H9 (cell line): ENCODE measurements at regions not wholly inside any gene's neighbourhood (a gene's known extent, or its start where the extent isn't known, plus 50 kb on each side); places are given as distances from the start of the nearest gene placed in this dataset.

Experiments used
- DNase-seq: peaks from one replicate; pipeline ENCODE4 v3.0.0-alpha.2; 2017
- H2AFZ ChIP-seq: one replicate; pipeline ENCODE4 v1.6.1; 2013; ENCODE audit warnings: mild to moderate bottlenecking, low read length, control low read depth, moderate library complexity
- H2AK5ac ChIP-seq: 2 replicates; pipeline ENCODE4 v1.6.1; 2013; ENCODE audit warnings: low read length, control low read depth, mixed read lengths; ENCODE audit not compliant: insufficient read length
- H2BK120ac ChIP-seq: one replicate; pipeline ENCODE4 v1.6.1; 2013; ENCODE audit warnings: low read depth, mild to moderate bottlenecking, low read length, control low read depth, inconsistent platforms; ENCODE audit not compliant: poor library complexity, severe bottlenecking
- H2BK12ac ChIP-seq: 2 replicates; pipeline ENCODE4 v1.6.1; 2013; ENCODE audit warnings: low read length, control low read depth, mixed read lengths, low read depth; ENCODE audit not compliant: insufficient read length
- H2BK15ac ChIP-seq: 2 replicates; pipeline ENCODE4 v1.6.1; 2013; ENCODE audit warnings: low read depth, low read length, control low read depth
- H2BK20ac ChIP-seq: one replicate; pipeline ENCODE4 v1.6.1; 2013; ENCODE audit warnings: low read depth, mild to moderate bottlenecking, low read length, control low read depth, inconsistent platforms; ENCODE audit not compliant: poor library complexity, severe bottlenecking
- H2BK5ac ChIP-seq: 2 replicates; pipeline ENCODE4 v1.6.1; 2013; ENCODE audit warnings: low read length, control low read depth, mixed read lengths; ENCODE audit not compliant: insufficient read length
- H3K14ac ChIP-seq: 2 replicates; pipeline ENCODE4 v1.6.1; 2013; ENCODE audit warnings: low read length, control low read depth; ENCODE audit not compliant: insufficient read depth
- H3K18ac ChIP-seq: 2 replicates; pipeline ENCODE4 v1.6.1; 2013; ENCODE audit warnings: low read depth, mild to moderate bottlenecking, mixed read lengths, low read length, control low read depth; ENCODE audit not compliant: insufficient read length
- H3K23ac ChIP-seq: 2 replicates; pipeline ENCODE4 v1.6.1; 2013; ENCODE audit warnings: low read length, control low read depth, mixed read lengths, low read depth; ENCODE audit not compliant: insufficient read length
- H3K23me2 ChIP-seq: 2 replicates; pipeline ENCODE4 v1.6.1; 2013; ENCODE audit warnings: low read depth, mild to moderate bottlenecking, mixed read lengths, low read length, control low read depth; ENCODE audit not compliant: insufficient read length, poor library complexity, severe bottlenecking
- H3K27ac ChIP-seq: 2 replicates; pipeline ENCODE4 v1.5.1; 2013; ENCODE audit warnings: low read length, control low read depth, mixed read lengths, low read depth; ENCODE audit not compliant: insufficient read length
- H3K27me3 ChIP-seq: 2 replicates; pipeline ENCODE4 v1.6.1; 2013; ENCODE audit warnings: low read length, control low read depth, inconsistent platforms; ENCODE audit not compliant: insufficient read depth
- H3K4ac ChIP-seq: 2 replicates; pipeline ENCODE4 v1.6.1; 2013; ENCODE audit warnings: low read depth, mild to moderate bottlenecking, control low read depth, inconsistent platforms, low read length, moderate library complexity
- H3K4me1 ChIP-seq: 2 replicates; pipeline ENCODE4 v1.6.1; 2013; ENCODE audit warnings: low read length, control low read depth, inconsistent platforms; ENCODE audit not compliant: insufficient read depth
- H3K4me2 ChIP-seq: 2 replicates; pipeline ENCODE4 v1.6.1; 2013; ENCODE audit warnings: low read length, control low read depth, mixed read lengths; ENCODE audit not compliant: insufficient read length, insufficient read depth
- H3K56ac ChIP-seq: 2 replicates; pipeline ENCODE4 v1.6.1; 2013; ENCODE audit warnings: low read depth, mild to moderate bottlenecking, mixed read lengths, low read length, control low read depth; ENCODE audit not compliant: insufficient read length
- H3K79me1 ChIP-seq: 2 replicates; pipeline ENCODE4 v1.6.1; 2013; ENCODE audit warnings: low read depth, mild to moderate bottlenecking, moderate library complexity, low read length, control low read depth, inconsistent platforms; ENCODE audit not compliant: insufficient read depth, poor library complexity, severe bottlenecking
- H3K79me2 ChIP-seq: 2 replicates; pipeline ENCODE4 v1.6.1; 2013; ENCODE audit warnings: low read length, control low read depth, inconsistent platforms; ENCODE audit not compliant: insufficient read depth
- H3K9ac ChIP-seq: 2 replicates; pipeline ENCODE4 v1.6.1; 2013; ENCODE audit warnings: low read length, control low read depth, mixed read lengths; ENCODE audit not compliant: insufficient read length; ENCODE audit errors: extremely low read depth
- H3K9me3 ChIP-seq: one replicate; pipeline ENCODE4 v1.6.1; 2013; ENCODE audit warnings: low read depth, low read length, inconsistent platforms; ENCODE audit not compliant: control insufficient read depth
- H3T11ph ChIP-seq: one replicate; pipeline ENCODE4 v1.6.1; 2013; ENCODE audit warnings: mild to moderate bottlenecking, low read length, control low read depth, inconsistent platforms
- H4K20me1 ChIP-seq: one replicate; pipeline ENCODE4 v1.6.1; 2013; ENCODE audit not compliant: control insufficient read depth, insufficient read length, insufficient read depth
- H4K5ac ChIP-seq: 2 replicates; pipeline ENCODE4 v1.6.1; 2013; ENCODE audit warnings: low read depth, mild to moderate bottlenecking, mixed read lengths, low read length, control low read depth; ENCODE audit not compliant: insufficient read length
- H4K8ac ChIP-seq: replicated peaks from 2 replicates; pipeline ENCODE4 v1.6.1; 2013; ENCODE audit warnings: low read length, control low read depth, mixed read lengths, low read depth; ENCODE audit not compliant: insufficient read length
- H4K91ac ChIP-seq: 2 replicates; pipeline ENCODE4 v1.6.1; 2013; ENCODE audit warnings: low read depth, mild to moderate bottlenecking, moderate library complexity, mixed read lengths, low read length, control low read depth; ENCODE audit not compliant: insufficient read length
- H3K27ac Mint-ChIP-seq, 3 experiments: 2 replicates in 2 of 3; 3 replicates in 1 of 3; pipeline ENCODE4 v1.8.0; 2020 to 2021; ENCODE audit warnings: mixed read lengths in 3 of 3, mild to moderate bottlenecking in 1 of 3, moderate library complexity in 1 of 3
- H3K27me3 Mint-ChIP-seq: 2 replicates; pipeline ENCODE4 v1.8.0; 2021; ENCODE audit warnings: low read depth, mild to moderate bottlenecking, moderate library complexity, mixed read lengths
- H3K36me3 Mint-ChIP-seq, 3 experiments: 2 replicates in 2 of 3; 3 replicates in 1 of 3; pipeline ENCODE4 v1.8.0; 2020 to 2021; ENCODE audit warnings: low read depth in 3 of 3, mixed read lengths in 3 of 3; ENCODE audit not compliant: insufficient read depth in 1 of 3
- H3K4me1 Mint-ChIP-seq, 2 experiments: 2 replicates each; pipeline ENCODE4 v1.8.0; 2020; ENCODE audit warnings: mixed read lengths in 2 of 2
- H3K4me3 Mint-ChIP-seq, 2 experiments: 2 replicates in 1 of 2; 3 replicates in 1 of 2; pipeline ENCODE4 v1.8.0; 2020 to 2021; ENCODE audit warnings: mild to moderate bottlenecking in 2 of 2, mixed read lengths in 2 of 2, moderate library complexity in 1 of 2
- H3K9me3 Mint-ChIP-seq, 2 experiments: 2 replicates in 1 of 2; 3 replicates in 1 of 2; pipeline ENCODE4 v1.8.0; 2020; ENCODE audit warnings: mild to moderate bottlenecking in 2 of 2, mixed read lengths in 2 of 2, moderate library complexity in 1 of 2
- WGBS: extraction: QIAGEN DNeasy Blood & Tissue Kit; methylation state at CpG from one replicate; pipeline ENCODE4 v1.1.7; 2013; ENCODE audit warnings: missing lambda C conversion rate, low lambda C conversion rate, mixed read lengths; ENCODE audit not compliant: insufficient read length; ENCODE audit errors: extremely low coverage; 5-methylcytosine and 5-hydroxymethylcytosine counted together
- TF ChIP-seq, protein P1 (sequence below): fragments of 200-600 bp; sonication (generic); conservative IDR thresholded peaks from 3 replicates; pipeline ENCODE4 v1.8.0; 2021; ENCODE audit warnings: antibody characterized with exemption, mild to moderate bottlenecking

DNA sequence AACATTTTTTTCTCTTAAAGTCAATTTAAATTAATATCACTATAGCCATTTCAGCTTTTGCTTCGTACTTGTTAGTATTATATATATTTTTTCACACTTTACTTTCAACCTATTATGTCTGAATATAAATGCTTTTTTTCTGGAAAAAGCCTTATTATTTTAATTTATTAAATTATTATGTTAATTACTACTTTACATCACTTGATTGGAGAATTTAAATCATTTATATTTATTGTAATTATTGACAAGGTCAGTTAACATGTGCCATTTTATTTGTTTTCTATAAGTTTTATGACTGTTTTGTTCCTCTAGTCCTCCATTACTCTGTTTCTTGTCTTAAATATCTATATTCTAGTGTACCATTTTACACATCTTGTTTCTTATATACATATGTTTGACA, 1333.4 kb upstream of the MIR17HG start:
- no peak overlapping the region for H3T11ph ChIP-seq
- Mint-ChIP-seq H3K36me3 (no peaks in the 10 kb centered on the region), H3K9me3 (no peaks in the 10 kb centered on the region; a peak in 1 of 5 replicates), H3K27me3 (peaks cover 2% of the 10 kb centered on the region; the same call in 1 of the 2 replicates), H3K4me1 (peaks cover 3 to 4% of the 10 kb centered on the region in 2 experiments), H3K27ac (no peak overlapping the region), H3K4me3 (no peak overlapping the region)
- no peaks in the 10 kb centered on the region for H3K79me1 ChIP-seq
- H2BK120ac ChIP-seq, result no peak overlapping the region
- H2BK20ac ChIP-seq, result no peak overlapping the region
- no peak overlapping the region for H2AK5ac ChIP-seq
- no peak overlapping the region for H3K56ac ChIP-seq
- TF ChIP-seq, protein P1, sequence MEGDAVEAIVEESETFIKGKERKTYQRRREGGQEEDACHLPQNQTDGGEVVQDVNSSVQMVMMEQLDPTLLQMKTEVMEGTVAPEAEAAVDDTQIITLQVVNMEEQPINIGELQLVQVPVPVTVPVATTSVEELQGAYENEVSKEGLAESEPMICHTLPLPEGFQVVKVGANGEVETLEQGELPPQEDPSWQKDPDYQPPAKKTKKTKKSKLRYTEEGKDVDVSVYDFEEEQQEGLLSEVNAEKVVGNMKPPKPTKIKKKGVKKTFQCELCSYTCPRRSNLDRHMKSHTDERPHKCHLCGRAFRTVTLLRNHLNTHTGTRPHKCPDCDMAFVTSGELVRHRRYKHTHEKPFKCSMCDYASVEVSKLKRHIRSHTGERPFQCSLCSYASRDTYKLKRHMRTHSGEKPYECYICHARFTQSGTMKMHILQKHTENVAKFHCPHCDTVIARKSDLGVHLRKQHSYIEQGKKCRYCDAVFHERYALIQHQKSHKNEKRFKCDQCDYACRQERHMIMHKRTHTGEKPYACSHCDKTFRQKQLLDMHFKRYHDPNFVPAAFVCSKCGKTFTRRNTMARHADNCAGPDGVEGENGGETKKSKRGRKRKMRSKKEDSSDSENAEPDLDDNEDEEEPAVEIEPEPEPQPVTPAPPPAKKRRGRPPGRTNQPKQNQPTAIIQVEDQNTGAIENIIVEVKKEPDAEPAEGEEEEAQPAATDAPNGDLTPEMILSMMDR, result no peak
- H4K20me1 ChIP-seq, result no peaks in the 10 kb centered on the region
- no peak overlapping the region for H3K4me2 ChIP-seq
- H2AFZ ChIP-seq, result no peak overlapping the region
- no peak overlapping the region for H2BK15ac ChIP-seq
- no peak overlapping the region for H4K8ac ChIP-seq
- H3K27ac ChIP-seq, result no peak overlapping the region
- H3K23me2 ChIP-seq, result no peaks in the 10 kb centered on the region
- no peaks in the 10 kb centered on the region for H3K79me2 ChIP-seq
- H3K9me3 ChIP-seq, result no peaks in the 10 kb centered on the region
- no peak overlapping the region for H4K5ac ChIP-seq
- no peak overlapping the region for H2BK12ac ChIP-seq
- H3K4ac ChIP-seq, result no peak overlapping the region
- H3K14ac ChIP-seq, result no peak overlapping the region
- H3K23ac ChIP-seq, result no peak overlapping the region
- no peak overlapping the region for H4K91ac ChIP-seq
- H2BK5ac ChIP-seq, result no peak overlapping the region
- no peak overlapping the region for H3K9ac ChIP-seq
- H3K4me1 ChIP-seq, result no peaks in the 10 kb centered on the region
- no peak for DNase-seq
- WGBS, result no CpG with 5 or more reads among the region's 1 CpG
- no peak overlapping the region for H3K18ac ChIP-seq
- no peaks in the 10 kb centered on the region for H3K27me3 ChIP-seq
